PC-9 (cell line): ENCODE measurements at regions not wholly inside any gene's neighbourhood (a gene's known extent, or its start where the extent isn't known, plus 50 kb on each side); places are given as distances from the start of the nearest gene placed in this dataset.

ENCODE experiments used
- BruUV-seq: library from RNA; stranded (reverse); fragments of 400-500 nt; replicated peaks from 2 replicates; lab custom pipeline; 2021; lab: Mats Ljungman, UMichigan
- CTCF ChIA-PET: fragments of 300-600 bp; sonication (Branson Sonifier 250); formaldehyde crosslinking; loops from one replicate; lab custom pipeline; 2022; ENCODE audit warnings: antibody characterized with exemption; lab: Charles Lee
- POLR2A ChIA-PET: fragments of 300-600 bp; sonication (Branson Sonifier 250); formaldehyde crosslinking; loops from one replicate; lab custom pipeline; 2022; ENCODE audit warnings: antibody characterized with exemption; ENCODE audit not compliant: unreplicated experiment; lab: Charles Lee
- DNase-seq, 2 experiments: peaks; one replicate each; pipeline versions ENCODE4 v3.0.0 to v3.0.0-alpha.2; 2015 to 2022; ENCODE audit warnings: mixed read lengths in 1 of 2
- H2AFZ ChIP-seq: fragments of 200-600 bp; sonication (generic); 2 replicates; pipeline ENCODE4 v1.8.1; 2017; ENCODE audit warnings: antibody characterized with exemption
- H3F3A ChIP-seq: fragments of 200-600 bp; sonication (generic); 2 replicates; pipeline ENCODE4 v1.8.1; 2017; ENCODE audit warnings: antibody characterized with exemption, mild to moderate bottlenecking, low read depth; ENCODE audit not compliant: insufficient read depth
- H3K27ac ChIP-seq: fragments of 200-600 bp; sonication (generic); 2 replicates; pipeline ENCODE4 v1.6.1; 2016; ENCODE audit warnings: mixed run types
- H3K27me3 ChIP-seq: fragments of 200-600 bp; sonication (generic); 2 replicates; pipeline ENCODE4 v1.6.1; 2016; ENCODE audit warnings: low read depth, mixed run types; ENCODE audit not compliant: insufficient read depth
- H3K36me3 ChIP-seq: fragments of 200-600 bp; sonication (generic); 2 replicates; pipeline ENCODE4 v1.6.1; 2016; ENCODE audit warnings: low read depth, mixed run types
- H3K4me1 ChIP-seq: fragments of 200-600 bp; sonication (generic); replicated peaks from 2 replicates; pipeline ENCODE4 v1.6.1; 2016; ENCODE audit warnings: mixed run types; ENCODE audit not compliant: insufficient read depth
- H3K4me2 ChIP-seq: fragments of 200-600 bp; sonication (generic); 2 replicates; pipeline ENCODE4 v1.6.1; 2017; ENCODE audit warnings: mixed run types
- H3K4me3 ChIP-seq: fragments of 200-600 bp; sonication (generic); 2 replicates; pipeline ENCODE4 v1.6.1; 2016; ENCODE audit warnings: mixed run types
- H3K79me2 ChIP-seq: fragments of 200-600 bp; sonication (generic); 2 replicates; pipeline ENCODE4 v1.6.1; 2017; ENCODE audit warnings: low read depth, mixed run types
- H3K9me2 ChIP-seq: fragments of 200-600 bp; sonication (generic); 2 replicates; pipeline ENCODE4 v1.8.1; 2017; ENCODE audit warnings: mild to moderate bottlenecking; ENCODE audit not compliant: insufficient read depth
- H3K9me3 ChIP-seq: fragments of 200-600 bp; sonication (generic); 2 replicates; pipeline ENCODE4 v1.8.1; 2016; ENCODE audit warnings: low read depth; ENCODE audit not compliant: insufficient read depth
- H4K20me1 ChIP-seq: fragments of 200-600 bp; sonication (generic); 2 replicates; pipeline ENCODE4 v1.8.1; 2017; ENCODE audit not compliant: insufficient read depth
- EZH2 ChIP-seq: fragments of 200-600 bp; sonication (generic); IDR thresholded peaks from 2 replicates; pipeline ENCODE4 v1.8.0; 2017; ENCODE audit warnings: antibody characterized with exemption, low read depth
- intact Hi-C: fragments of 100-400 bp; cut with micrococcal nuclease; formaldehyde crosslinking; loops from one replicate; pipeline ENCODE4 v1.10.0; 2022; ENCODE audit not compliant: unreplicated experiment
- TF ChIP-seq, protein P1 (sequence below): fragments of 200-600 bp; sonication (generic); conservative IDR thresholded peaks from 2 replicates; pipeline ENCODE4 v1.6.1; 2017; ENCODE audit warnings: mixed run types, antibody characterized with exemption, mild to moderate bottlenecking, moderate library complexity

DNA sequence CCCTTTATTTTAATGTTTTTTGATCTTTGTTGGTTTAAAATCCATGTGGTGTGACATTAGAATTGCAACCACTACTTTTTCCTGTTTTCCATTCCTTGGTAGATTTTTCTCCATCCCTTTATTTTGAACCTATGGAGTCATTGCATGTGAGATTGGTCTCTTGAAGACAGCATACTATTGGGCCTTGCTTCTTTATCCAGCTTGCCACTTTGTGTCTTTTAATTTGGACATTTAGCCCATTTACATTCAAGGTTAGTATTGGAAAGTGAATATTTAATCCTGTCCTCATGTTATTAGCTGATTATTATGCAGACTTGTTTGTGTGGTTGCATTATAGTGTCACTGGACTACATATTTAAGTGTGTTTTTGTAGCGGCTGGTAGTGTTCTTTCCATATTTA lies 782.9 kb downstream of the SLC4A3 start:
- H3K4me1 ChIP-seq = no peaks in the 10 kb centered on the region
- no peaks in the 10 kb centered on the region for H3K9me2 ChIP-seq
- TF ChIP-seq, protein P1, sequence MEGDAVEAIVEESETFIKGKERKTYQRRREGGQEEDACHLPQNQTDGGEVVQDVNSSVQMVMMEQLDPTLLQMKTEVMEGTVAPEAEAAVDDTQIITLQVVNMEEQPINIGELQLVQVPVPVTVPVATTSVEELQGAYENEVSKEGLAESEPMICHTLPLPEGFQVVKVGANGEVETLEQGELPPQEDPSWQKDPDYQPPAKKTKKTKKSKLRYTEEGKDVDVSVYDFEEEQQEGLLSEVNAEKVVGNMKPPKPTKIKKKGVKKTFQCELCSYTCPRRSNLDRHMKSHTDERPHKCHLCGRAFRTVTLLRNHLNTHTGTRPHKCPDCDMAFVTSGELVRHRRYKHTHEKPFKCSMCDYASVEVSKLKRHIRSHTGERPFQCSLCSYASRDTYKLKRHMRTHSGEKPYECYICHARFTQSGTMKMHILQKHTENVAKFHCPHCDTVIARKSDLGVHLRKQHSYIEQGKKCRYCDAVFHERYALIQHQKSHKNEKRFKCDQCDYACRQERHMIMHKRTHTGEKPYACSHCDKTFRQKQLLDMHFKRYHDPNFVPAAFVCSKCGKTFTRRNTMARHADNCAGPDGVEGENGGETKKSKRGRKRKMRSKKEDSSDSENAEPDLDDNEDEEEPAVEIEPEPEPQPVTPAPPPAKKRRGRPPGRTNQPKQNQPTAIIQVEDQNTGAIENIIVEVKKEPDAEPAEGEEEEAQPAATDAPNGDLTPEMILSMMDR = no peak
- no peak for TF ChIP-seq EZH2
- H3K4me2 ChIP-seq = no peak overlapping the region
- H3K27me3 ChIP-seq = no peaks in the 10 kb centered on the region
- no peak overlapping the region for H2AFZ ChIP-seq
- BruUV-seq = no TSS peak
- ChIA-PET CTCF (no interaction called here), POLR2A (no interaction called here)
- H3K9me3 ChIP-seq = no peaks in the 10 kb centered on the region; the same call in 1 of the 2 replicates
- H4K20me1 ChIP-seq = no peaks in the 10 kb centered on the region
- H3K4me3 ChIP-seq = no peak overlapping the region
- intact Hi-C loops = no loop called here
- H3K79me2 ChIP-seq = no peaks in the 10 kb centered on the region
- no peaks in the 10 kb centered on the region for H3F3A ChIP-seq
- DNase-seq = no peak
- H3K36me3 ChIP-seq = no peaks in the 10 kb centered on the region
- H3K27ac ChIP-seq = no peak overlapping the region

DNA sequence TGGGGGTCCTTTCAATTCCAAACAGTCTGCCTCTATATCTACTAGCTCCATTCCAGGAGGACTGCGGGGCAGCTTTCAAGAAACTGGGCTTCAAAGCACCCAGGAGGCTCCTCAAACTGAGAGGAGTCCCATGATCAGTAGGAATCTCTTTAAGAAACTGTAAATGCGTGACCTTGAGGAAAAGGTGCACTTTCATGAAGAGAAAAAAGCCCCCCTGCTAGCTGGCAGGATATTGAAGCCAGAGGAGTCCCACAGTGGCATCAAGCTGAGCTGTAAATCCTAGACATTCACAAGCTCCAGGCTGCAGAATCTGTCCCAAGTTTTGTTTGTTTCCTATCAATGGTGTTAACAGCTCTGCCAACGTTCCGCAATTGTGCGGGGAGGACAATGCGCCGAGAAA lies 790.1 kb downstream of the SLC4A3 start:
- Histone ChIP-seq H3K36me3 (no peaks in the 10 kb centered on the region), H3K4me3 (no peak overlapping the region), H3K27me3 (no peaks in the 10 kb centered on the region), H3K4me2 (no peak overlapping the region), H2AFZ (no peak overlapping the region), H3F3A (no peaks in the 10 kb centered on the region), H3K9me2 (no peaks in the 10 kb centered on the region), H3K4me1 (no peaks in the 10 kb centered on the region), H3K79me2 (no peaks in the 10 kb centered on the region), H3K27ac (no peak overlapping the region), H3K9me3 (no peaks in the 10 kb centered on the region), H4K20me1 (no peaks in the 10 kb centered on the region)
- intact Hi-C loops = no loop called here
- DNase-seq = no peak
- ChIA-PET CTCF (no interaction called here), POLR2A (interaction anchor here (0.7 kb wide), 1 partner anchor 119 kb away, joined by 4 read pairs; no protein-coding TSS in a partner anchor)
- no peak for TF ChIP-seq EZH2
- TF ChIP-seq, protein P1 = no peak
- no TSS peak for BruUV-seq

- no peak for DNase-seq
- no peaks in the 10 kb centered on the region for H3K9me2 ChIP-seq
- POLR2A ChIA-PET = no interaction called here
- H3K4me2 ChIP-seq = no peak overlapping the region
- no peaks in the 10 kb centered on the region for H3K4me1 ChIP-seq
- H3F3A ChIP-seq = no peaks in the 10 kb centered on the region
- no peak overlapping the region for H2AFZ ChIP-seq
- no peaks in the 10 kb centered on the region for H3K9me3 ChIP-seq
- no peak overlapping the region for H3K4me3 ChIP-seq
- no peaks in the 10 kb centered on the region for H3K79me2 ChIP-seq
- BruUV-seq = no TSS peak
- intact Hi-C loops = no loop called here
- no peaks in the 10 kb centered on the region for H4K20me1 ChIP-seq
- no peaks in the 10 kb centered on the region for H3K36me3 ChIP-seq
- H3K27ac ChIP-seq = no peak overlapping the region
- CTCF ChIA-PET = no interaction called here
- TF ChIP-seq, protein P1 = no peak
- no peak for TF ChIP-seq EZH2
- H3K27me3 ChIP-seq = no peaks in the 10 kb centered on the region
These were observed 792.2 kb downstream of the SLC4A3 start for GRCh38 chr2:220419647-220420046.
